ENCODE measurements at regions not wholly inside any gene's neighbourhood (a gene's known extent, or its start where the extent isn't known, plus 50 kb on each side); places are given as distances from the start of the nearest gene placed in this dataset.

GRCh38 chr2:224160917-224161316, 121.8 kb upstream of the SERPINE2 start:
- TF ChIP-seq, protein P1, sequence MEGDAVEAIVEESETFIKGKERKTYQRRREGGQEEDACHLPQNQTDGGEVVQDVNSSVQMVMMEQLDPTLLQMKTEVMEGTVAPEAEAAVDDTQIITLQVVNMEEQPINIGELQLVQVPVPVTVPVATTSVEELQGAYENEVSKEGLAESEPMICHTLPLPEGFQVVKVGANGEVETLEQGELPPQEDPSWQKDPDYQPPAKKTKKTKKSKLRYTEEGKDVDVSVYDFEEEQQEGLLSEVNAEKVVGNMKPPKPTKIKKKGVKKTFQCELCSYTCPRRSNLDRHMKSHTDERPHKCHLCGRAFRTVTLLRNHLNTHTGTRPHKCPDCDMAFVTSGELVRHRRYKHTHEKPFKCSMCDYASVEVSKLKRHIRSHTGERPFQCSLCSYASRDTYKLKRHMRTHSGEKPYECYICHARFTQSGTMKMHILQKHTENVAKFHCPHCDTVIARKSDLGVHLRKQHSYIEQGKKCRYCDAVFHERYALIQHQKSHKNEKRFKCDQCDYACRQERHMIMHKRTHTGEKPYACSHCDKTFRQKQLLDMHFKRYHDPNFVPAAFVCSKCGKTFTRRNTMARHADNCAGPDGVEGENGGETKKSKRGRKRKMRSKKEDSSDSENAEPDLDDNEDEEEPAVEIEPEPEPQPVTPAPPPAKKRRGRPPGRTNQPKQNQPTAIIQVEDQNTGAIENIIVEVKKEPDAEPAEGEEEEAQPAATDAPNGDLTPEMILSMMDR (conservative IDR thresholded peaks at IDR 0.05; ENCODE audit: low read length) = no peak
- no peak for TF ChIP-seq EZH2phosphoT487 (IDR thresholded peaks at IDR 0.05; ENCODE audit: borderline replicate concordance, low read depth, low read length)

Measured in OCI-LY7 (cell line).